ENCODE measurements at regions not wholly inside any gene's neighbourhood (a gene's known extent, or its start where the extent isn't known, plus 50 kb on each side); places are given as distances from the start of the nearest gene placed in this dataset.
"Not testable (repeated sequence)": the region's sequence is repeated elsewhere in the genome, so short reads cannot be mapped to it uniquely, and the experiment has no call there.

DNA sequence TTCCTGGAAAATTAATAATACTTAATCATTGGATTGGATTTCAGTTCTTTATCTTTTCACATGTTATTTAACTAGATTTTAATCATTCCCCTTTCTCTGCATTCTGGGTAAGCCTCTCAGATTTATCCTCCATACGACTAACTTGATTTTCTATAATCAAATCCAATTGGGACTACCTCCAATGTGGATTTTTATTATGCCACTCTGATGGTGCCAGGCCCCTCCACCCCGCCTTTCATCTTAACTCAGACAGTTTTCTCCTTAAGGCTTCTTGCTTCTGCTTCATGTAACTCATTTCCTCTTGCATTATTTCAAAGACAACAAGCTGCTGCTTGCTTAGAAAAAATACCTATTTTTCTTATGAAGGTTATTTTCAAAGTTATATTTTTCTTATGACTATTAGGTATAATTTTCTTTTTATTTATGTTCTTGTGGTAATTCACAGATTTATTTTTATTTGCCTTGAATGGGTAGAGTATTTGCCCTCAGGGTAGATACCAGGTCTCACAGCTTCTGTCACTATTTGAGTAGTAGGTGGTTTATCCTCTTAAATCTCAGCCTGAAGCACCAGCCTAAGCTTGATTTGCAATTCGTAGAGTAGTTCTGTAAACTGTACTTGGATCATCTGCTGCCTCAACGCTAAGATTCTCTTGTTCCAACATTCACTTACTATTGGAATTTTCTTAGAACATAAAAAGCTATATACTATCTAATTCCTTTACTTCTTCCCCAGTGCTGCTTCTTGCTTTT lies 659.0 kb upstream of the ARRDC3 start:
- no peaks in the 10 kb centered on the region for H3K4me1 ChIP-seq (ENCODE audit: insufficient read depth, low read length)
- TF ChIP-seq, protein P1, sequence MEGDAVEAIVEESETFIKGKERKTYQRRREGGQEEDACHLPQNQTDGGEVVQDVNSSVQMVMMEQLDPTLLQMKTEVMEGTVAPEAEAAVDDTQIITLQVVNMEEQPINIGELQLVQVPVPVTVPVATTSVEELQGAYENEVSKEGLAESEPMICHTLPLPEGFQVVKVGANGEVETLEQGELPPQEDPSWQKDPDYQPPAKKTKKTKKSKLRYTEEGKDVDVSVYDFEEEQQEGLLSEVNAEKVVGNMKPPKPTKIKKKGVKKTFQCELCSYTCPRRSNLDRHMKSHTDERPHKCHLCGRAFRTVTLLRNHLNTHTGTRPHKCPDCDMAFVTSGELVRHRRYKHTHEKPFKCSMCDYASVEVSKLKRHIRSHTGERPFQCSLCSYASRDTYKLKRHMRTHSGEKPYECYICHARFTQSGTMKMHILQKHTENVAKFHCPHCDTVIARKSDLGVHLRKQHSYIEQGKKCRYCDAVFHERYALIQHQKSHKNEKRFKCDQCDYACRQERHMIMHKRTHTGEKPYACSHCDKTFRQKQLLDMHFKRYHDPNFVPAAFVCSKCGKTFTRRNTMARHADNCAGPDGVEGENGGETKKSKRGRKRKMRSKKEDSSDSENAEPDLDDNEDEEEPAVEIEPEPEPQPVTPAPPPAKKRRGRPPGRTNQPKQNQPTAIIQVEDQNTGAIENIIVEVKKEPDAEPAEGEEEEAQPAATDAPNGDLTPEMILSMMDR (IDR thresholded peaks at IDR 0.05; ENCODE audit: extremely low read depth, low read depth, low read length) = no peak
- no peaks in the 10 kb centered on the region for H3K9me3 ChIP-seq (ENCODE audit: low read depth, low read length)
- H3K36me3 ChIP-seq (ENCODE audit: insufficient read depth, low read length) = no peaks in the 10 kb centered on the region
- no peak overlapping the region for H3K27ac ChIP-seq (ENCODE audit: low read depth, low read length)
- no peaks in the 10 kb centered on the region for H3K27me3 ChIP-seq (ENCODE audit: insufficient read depth, low read length)
- no peak overlapping the region for H3K4me3 ChIP-seq (ENCODE audit: insufficient read depth, low read length)
- no peak overlapping the region for H2AFZ ChIP-seq (ENCODE audit: low read length)
- no peak overlapping the region for H3K4me2 ChIP-seq (ENCODE audit: insufficient read depth, low read length)
- H4K20me1 ChIP-seq (ENCODE audit: insufficient read depth, low read length) = no peaks in the 10 kb centered on the region
- no peaks in the 10 kb centered on the region for H3K79me2 ChIP-seq (ENCODE audit: insufficient read depth, low read length)
- no peak for DNase-seq (ENCODE audit: insufficient read length, low spot score, missing footprints)

DNA sequence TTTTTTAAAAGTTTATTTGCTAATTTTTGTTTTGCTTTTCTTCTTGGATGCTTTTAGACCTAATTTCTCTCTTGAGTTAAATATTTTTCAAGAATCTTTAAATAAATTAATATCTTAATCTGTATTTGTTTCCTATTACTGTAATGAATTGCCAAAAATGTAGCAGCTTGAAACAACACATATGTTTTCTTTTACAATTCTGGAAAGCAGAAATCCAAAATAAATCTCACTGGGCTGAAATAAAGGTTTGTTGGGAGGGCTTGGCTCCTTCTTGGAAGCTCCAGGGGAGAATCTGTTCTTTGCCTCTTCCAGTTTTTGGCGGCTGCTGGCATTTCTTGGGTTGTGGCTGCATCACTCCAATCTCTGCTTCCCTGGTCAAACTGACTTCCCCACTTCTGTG lies 658.1 kb upstream of the ARRDC3 start:
- TF ChIP-seq, protein P1 (IDR thresholded peaks at IDR 0.05; ENCODE audit: extremely low read depth, low read depth, low read length) = no peak
- no peaks in the 10 kb centered on the region for H3K27me3 ChIP-seq (ENCODE audit: insufficient read depth, low read length)
- no peaks in the 10 kb centered on the region for H4K20me1 ChIP-seq (ENCODE audit: insufficient read depth, low read length)
- H3K9me3 ChIP-seq (ENCODE audit: low read depth, low read length) = no peaks in the 10 kb centered on the region
- DNase-seq (ENCODE audit: insufficient read length, low spot score, missing footprints) = no peak
- H3K4me2 ChIP-seq (ENCODE audit: insufficient read depth, low read length) = no peak overlapping the region
- H3K27ac ChIP-seq (ENCODE audit: low read depth, low read length) = no peak overlapping the region
- H3K4me3 ChIP-seq (ENCODE audit: insufficient read depth, low read length) = no peak overlapping the region
- no peaks in the 10 kb centered on the region for H3K79me2 ChIP-seq (ENCODE audit: insufficient read depth, low read length)
- no peaks in the 10 kb centered on the region for H3K4me1 ChIP-seq (ENCODE audit: insufficient read depth, low read length)
- H3K36me3 ChIP-seq (ENCODE audit: insufficient read depth, low read length) = no peaks in the 10 kb centered on the region
- no peak overlapping the region for H2AFZ ChIP-seq (ENCODE audit: low read length)

DNA sequence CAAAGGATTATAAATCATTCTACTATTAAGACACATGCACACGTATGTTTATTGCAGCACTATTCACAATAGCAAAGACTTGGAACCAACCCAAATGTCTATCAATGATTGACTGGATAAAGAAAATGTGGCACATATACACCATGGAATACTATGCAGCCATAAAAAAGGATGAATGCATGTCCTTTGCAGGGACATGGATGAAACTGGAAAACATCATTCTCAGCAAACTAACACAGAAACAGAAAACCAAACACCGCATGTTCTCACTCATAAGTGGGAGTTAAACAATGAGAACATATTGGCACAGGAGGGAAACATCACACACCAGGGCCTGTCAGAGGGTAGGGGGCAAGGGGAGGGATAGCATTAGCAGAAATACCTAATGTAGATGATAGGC lies 646.7 kb upstream of the ARRDC3 start:
- not testable (repeated sequence) for H3K4me2 ChIP-seq (ENCODE audit: insufficient read depth, low read length); H3K4me3 ChIP-seq (ENCODE audit: insufficient read depth, low read length); H3K36me3 ChIP-seq (ENCODE audit: insufficient read depth, low read length); H3K9me3 ChIP-seq (ENCODE audit: low read depth, low read length); DNase-seq (ENCODE audit: insufficient read length, low spot score, missing footprints); H3K27ac ChIP-seq (ENCODE audit: low read depth, low read length); H3K27me3 ChIP-seq (ENCODE audit: insufficient read depth, low read length); H2AFZ ChIP-seq (ENCODE audit: low read length); H3K4me1 ChIP-seq (ENCODE audit: insufficient read depth, low read length); H3K79me2 ChIP-seq (ENCODE audit: insufficient read depth, low read length); H4K20me1 ChIP-seq (ENCODE audit: insufficient read depth, low read length)

DNA sequence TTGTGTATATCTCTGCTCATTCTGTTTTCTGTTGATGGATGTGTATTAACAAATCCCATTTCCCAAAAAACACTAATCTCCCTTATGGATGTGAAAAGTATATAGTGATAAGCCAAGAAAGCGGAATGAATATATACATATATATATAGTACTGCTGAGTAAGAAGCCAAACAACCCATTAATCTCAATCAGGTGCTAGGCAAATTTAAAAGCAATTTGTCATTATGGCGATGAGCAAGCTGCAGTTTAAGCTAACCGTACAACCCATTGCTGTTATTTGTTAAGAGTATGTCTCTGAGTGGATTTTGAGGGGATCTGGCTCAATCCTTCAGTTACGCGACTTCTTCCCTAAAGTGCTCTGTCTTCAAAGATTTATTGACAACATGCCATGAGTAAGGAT lies 640.4 kb upstream of the ARRDC3 start:
- no peaks in the 10 kb centered on the region for H3K79me2 ChIP-seq (ENCODE audit: insufficient read depth, low read length)
- H3K4me1 ChIP-seq (ENCODE audit: insufficient read depth, low read length) = no peaks in the 10 kb centered on the region
- TF ChIP-seq, protein P1 (IDR thresholded peaks at IDR 0.05; ENCODE audit: extremely low read depth, low read depth, low read length) = no peak
- no peak overlapping the region for H2AFZ ChIP-seq (ENCODE audit: low read length)
- H3K4me2 ChIP-seq (ENCODE audit: insufficient read depth, low read length) = no peak overlapping the region
- no peaks in the 10 kb centered on the region for H4K20me1 ChIP-seq (ENCODE audit: insufficient read depth, low read length)
- no peaks in the 10 kb centered on the region for H3K36me3 ChIP-seq (ENCODE audit: insufficient read depth, low read length)
- H3K27me3 ChIP-seq (ENCODE audit: insufficient read depth, low read length) = no peaks in the 10 kb centered on the region
- H3K9me3 ChIP-seq (ENCODE audit: low read depth, low read length) = no peaks in the 10 kb centered on the region
- DNase-seq (ENCODE audit: insufficient read length, low spot score, missing footprints) = no peak
- no peak overlapping the region for H3K4me3 ChIP-seq (ENCODE audit: insufficient read depth, low read length)
- no peak overlapping the region for H3K27ac ChIP-seq (ENCODE audit: low read depth, low read length)
